ENCODE measurements at regions not wholly inside any gene's neighbourhood (a gene's known extent, or its start where the extent isn't known, plus 50 kb on each side); places are given as distances from the start of the nearest gene placed in this dataset.

GRCh38 chr10:6929148-6929830 lies 349.2 kb upstream of the PRKCQ start:
- no peaks in the 10 kb centered on the region for H4K20me1 ChIP-seq (replicated peaks; ENCODE audit: control insufficient read depth, extremely low read depth, insufficient read depth, low read length)
- H3K4me3 ChIP-seq (replicated peaks in 1 of 3; ENCODE audit: insufficient read depth in 1 of 3, low read depth in 1 of 3, low read length in 3 of 3): no peak overlapping the region
- no peaks in the 10 kb centered on the region for H3K9me3 ChIP-seq (replicated peaks; ENCODE audit: control insufficient read depth, insufficient read depth, low read length)
- CTCF ChIA-PET: interaction anchor here (1.8 kb wide), 1 partner anchor 8 kb away, joined by 5 read pairs; no protein-coding TSS in a partner anchor
- intact Hi-C loops (cut with micrococcal nuclease): loop anchor here (10.0 kb wide), 1 partner anchor 326 kb away; no protein-coding TSS in a partner anchor
- TF ChIP-seq, protein P1, sequence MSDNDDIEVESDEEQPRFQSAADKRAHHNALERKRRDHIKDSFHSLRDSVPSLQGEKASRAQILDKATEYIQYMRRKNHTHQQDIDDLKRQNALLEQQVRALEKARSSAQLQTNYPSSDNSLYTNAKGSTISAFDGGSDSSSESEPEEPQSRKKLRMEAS (IDR thresholded peaks at IDR 0.05; ENCODE audit: insufficient read depth, insufficient read length): no peak
- no peak for TF ChIP-seq POLR2AphosphoS5 (IDR thresholded peaks at IDR 0.05; ENCODE audit: insufficient read depth, low read depth, low read length)
- TF ChIP-seq MYC (IDR thresholded peaks at IDR 0.05; ENCODE audit: low read depth, low read length): no peak
- TF ChIP-seq, protein P2, sequence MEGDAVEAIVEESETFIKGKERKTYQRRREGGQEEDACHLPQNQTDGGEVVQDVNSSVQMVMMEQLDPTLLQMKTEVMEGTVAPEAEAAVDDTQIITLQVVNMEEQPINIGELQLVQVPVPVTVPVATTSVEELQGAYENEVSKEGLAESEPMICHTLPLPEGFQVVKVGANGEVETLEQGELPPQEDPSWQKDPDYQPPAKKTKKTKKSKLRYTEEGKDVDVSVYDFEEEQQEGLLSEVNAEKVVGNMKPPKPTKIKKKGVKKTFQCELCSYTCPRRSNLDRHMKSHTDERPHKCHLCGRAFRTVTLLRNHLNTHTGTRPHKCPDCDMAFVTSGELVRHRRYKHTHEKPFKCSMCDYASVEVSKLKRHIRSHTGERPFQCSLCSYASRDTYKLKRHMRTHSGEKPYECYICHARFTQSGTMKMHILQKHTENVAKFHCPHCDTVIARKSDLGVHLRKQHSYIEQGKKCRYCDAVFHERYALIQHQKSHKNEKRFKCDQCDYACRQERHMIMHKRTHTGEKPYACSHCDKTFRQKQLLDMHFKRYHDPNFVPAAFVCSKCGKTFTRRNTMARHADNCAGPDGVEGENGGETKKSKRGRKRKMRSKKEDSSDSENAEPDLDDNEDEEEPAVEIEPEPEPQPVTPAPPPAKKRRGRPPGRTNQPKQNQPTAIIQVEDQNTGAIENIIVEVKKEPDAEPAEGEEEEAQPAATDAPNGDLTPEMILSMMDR (IDR thresholded peaks at IDR 0.05; ENCODE audit: extremely low read depth in 1 of 2, insufficient read depth in 1 of 2, low read depth in 1 of 2, low read length in 2 of 2): no peak
- TF ChIP-seq EZH2 (IDR thresholded peaks at IDR 0.05; ENCODE audit: borderline replicate concordance, low read depth, low read length, severe bottlenecking): no peak
- no peak for TF ChIP-seq FOS (IDR thresholded peaks at IDR 0.05; ENCODE audit: borderline replicate concordance, insufficient read depth, low read length)
- no peak for TF ChIP-seq POLR2A (IDR thresholded peaks at IDR 0.05; ENCODE audit: low read depth, low read length)
- TF ChIP-seq GATA2 (IDR thresholded peaks at IDR 0.05; ENCODE audit: insufficient read depth, insufficient read length, low read depth, low read length): no peak
- TF ChIP-seq JUN (IDR thresholded peaks at IDR 0.05; ENCODE audit: borderline replicate concordance, insufficient read depth, insufficient read length, low read depth): no peak
- no peak overlapping the region for H3K9ac ChIP-seq (replicated peaks; ENCODE audit: extremely low read depth, insufficient read depth, low read length)
- H3K9me1 ChIP-seq (replicated peaks; ENCODE audit: control insufficient read depth, extremely low read depth, insufficient read depth, low read length): no peaks in the 10 kb centered on the region
- H3K27me3 ChIP-seq (ENCODE audit: control insufficient read depth in 2 of 2, insufficient read depth in 2 of 2, low read length in 2 of 2): no peaks in the 10 kb centered on the region
- DNase-seq (ENCODE audit: low read depth, low spot score): no peak
- H3K27ac ChIP-seq (ENCODE audit: insufficient read depth, low read depth, low read length): no peak overlapping the region
- dilution Hi-C loops (cut with MboI; ENCODE audit: extremely low pct_ligation_motif_present, low sequenced_read_pairs): no loop called here
- BruUV-seq (replicated peaks): no TSS peak
- no peaks in the 10 kb centered on the region for H3K36me3 ChIP-seq (ENCODE audit: control insufficient read depth in 2 of 2, extremely low read depth in 1 of 2, insufficient read depth in 2 of 2, low read length in 2 of 2)
- no peak for FAIRE-seq
- no peak overlapping the region for H2AFZ ChIP-seq (ENCODE audit: low read depth, low read length)
- H3K4me2 ChIP-seq (ENCODE audit: insufficient read depth, low read length): no peak overlapping the region
- no peaks in the 10 kb centered on the region for H3K79me2 ChIP-seq (ENCODE audit: control insufficient read depth, insufficient read depth, low read length)
- POLR2A ChIA-PET: no interaction called here
- H3K4me1 ChIP-seq (ENCODE audit: control insufficient read depth, extremely low read depth, insufficient read depth, low read length): peaks cover 7% of the 10 kb centered on the region
